B cell (primary cell): ENCODE measurements at regions not wholly inside any gene's neighbourhood (a gene's known extent, or its start where the extent isn't known, plus 50 kb on each side); places are given as distances from the start of the nearest gene placed in this dataset.

Experiments
- ATAC-seq: fragments of 200-7000 bp; cut with Tn5 transposase; one replicate; pipeline ENCODE4 v1.10.0; 2021; ENCODE audit warnings: low read depth, mild to moderate bottlenecking, moderate number of reproducible peaks, moderate library complexity
- CTCF ChIA-PET: fragments of 350-600 bp; sonication (Branson Sonifier 250); formaldehyde crosslinking; loops from one replicate; lab custom pipeline; 2021; ENCODE audit warnings: antibody characterized with exemption, inconsistent platforms; lab: Charles Lee
- POLR2A ChIA-PET: fragments of 350-600 bp; sonication (Branson Sonifier 250); formaldehyde crosslinking; loops from one replicate; lab custom pipeline; 2021; ENCODE audit warnings: antibody characterized with exemption; lab: Charles Lee
- DNase-seq: peaks from one replicate; pipeline ENCODE4 v3.0.0; 2013
- H2AFZ ChIP-seq: 2 replicates; pipeline ENCODE4 v1.6.1; 2012; ENCODE audit warnings: mild to moderate bottlenecking, low read depth, low read length; ENCODE audit not compliant: insufficient read depth, poor library complexity, severe bottlenecking
- H3K27ac ChIP-seq, 2 donors: 1 replicate in 1 of 2; 2 replicates in 1 of 2; pipeline ENCODE4 v1.5.1; 2012 to 2013; ENCODE audit warnings: low read length in 2 of 2, mild to moderate bottlenecking in 2 of 2, moderate library complexity in 1 of 2
- H3K27me3 ChIP-seq, 4 experiments: fragments of 200-600 bp in 1 of 4; sonication (generic) in 1 of 4; replicated peaks in 1 of 4; 1 replicate in 2 of 4; 2 replicates in 2 of 4; pipeline versions ENCODE4 v1.6.1 to v1.7.0; 2013 to 2016; ENCODE audit warnings: low read length in 3 of 4, mild to moderate bottlenecking in 2 of 4, mixed read lengths in 1 of 4, moderate library complexity in 1 of 4; ENCODE audit not compliant: insufficient read depth in 4 of 4, control insufficient read depth in 3 of 4; ENCODE audit errors: control extremely low read depth in 1 of 4
- H3K36me3 ChIP-seq, 2 experiments: replicated peaks in 1 of 2; 1 replicate in 1 of 2; 2 replicates in 1 of 2; pipeline versions ENCODE4 v1.6.1 to v1.7.1; 2013; ENCODE audit warnings: low read length in 1 of 2; ENCODE audit not compliant: insufficient read depth in 2 of 2, control insufficient read depth in 1 of 2; ENCODE audit errors: control extremely low read depth in 1 of 2, extremely low read depth in 1 of 2
- H3K4me1 ChIP-seq, 2 donors: fragments of 200-600 bp in 1 of 2; sonication (generic) in 1 of 2; 1 replicate in 1 of 2; 2 replicates in 1 of 2; pipeline versions ENCODE4 v1.5.1 to v1.6.1; 2013 to 2017; ENCODE audit warnings: low read length in 2 of 2; ENCODE audit not compliant: control insufficient read depth in 2 of 2, insufficient read depth in 2 of 2
- H3K4me2 ChIP-seq: replicated peaks from 2 replicates; pipeline ENCODE3; 2012; ENCODE audit warnings: mild to moderate bottlenecking, low read depth, low read length; ENCODE audit not compliant: poor library complexity, severe bottlenecking
- H3K4me3 ChIP-seq, 5 experiments: fragments of 200-600 bp in 1 of 5; sonication (generic) in 1 of 5; 1 replicate in 3 of 5; 2 replicates in 2 of 5; pipeline versions ENCODE4 v1.5.1 to v1.7.0; 2011 to 2016; ENCODE audit warnings: low read length in 4 of 5, mild to moderate bottlenecking in 4 of 5, low read depth in 2 of 5, control low read depth in 1 of 5, moderate library complexity in 1 of 5; ENCODE audit not compliant: insufficient read depth in 1 of 5; ENCODE audit errors: control extremely low read depth in 1 of 5, extremely low read depth in 1 of 5
- H3K79me2 ChIP-seq: fragments of 200-600 bp; sonication (generic); one replicate; pipeline ENCODE4 v1.6.0; 2016; ENCODE audit warnings: low read length; ENCODE audit not compliant: control insufficient read depth, insufficient read depth
- H3K9ac ChIP-seq: fragments of 200-600 bp; sonication (generic); 2 replicates; pipeline ENCODE4 v1.6.1; 2017; ENCODE audit warnings: mild to moderate bottlenecking, low read length, moderate library complexity
- H3K9me3 ChIP-seq, 3 donors: one replicate each; pipeline versions ENCODE4 v1.6.1 to v1.7.1; 2013; ENCODE audit warnings: low read length in 2 of 3; ENCODE audit not compliant: control insufficient read depth in 2 of 3, insufficient read depth in 1 of 3; ENCODE audit errors: control extremely low read depth in 1 of 3
- H4K20me1 ChIP-seq: 2 replicates; pipeline ENCODE4 v1.6.0; 2012; ENCODE audit warnings: mild to moderate bottlenecking, low read length; ENCODE audit not compliant: insufficient read depth, control insufficient read depth, poor library complexity, severe bottlenecking
- H3K27ac Mint-ChIP-seq: one replicate; pipeline ENCODE4 v1.8.0; 2021; ENCODE audit warnings: mixed read lengths
- H3K27me3 Mint-ChIP-seq: one replicate; pipeline ENCODE4 v1.8.0; 2021; ENCODE audit warnings: mixed read lengths
- H3K4me1 Mint-ChIP-seq: one replicate; pipeline ENCODE4 v1.8.0; 2021; ENCODE audit warnings: mixed read lengths
- H3K4me3 Mint-ChIP-seq: one replicate; pipeline ENCODE4 v1.8.0; 2021; ENCODE audit warnings: mixed read lengths
- H3K9me3 Mint-ChIP-seq: one replicate; pipeline ENCODE4 v1.8.0; 2022; ENCODE audit warnings: mixed read lengths; ENCODE audit not compliant: insufficient read depth
- CTCF ChIP-seq: fragments of 200-600 bp; IDR thresholded peaks from one replicate; pipeline ENCODE4 v1.8.0; 2022; ENCODE audit warnings: antibody characterized with exemption, mild to moderate bottlenecking
- EZH2 ChIP-seq: IDR thresholded peaks from 2 replicates; pipeline ENCODE4 v1.6.1; 2012; ENCODE audit warnings: borderline replicate concordance, low read depth, mild to moderate bottlenecking, moderate library complexity, low read length; ENCODE audit not compliant: insufficient read depth, poor library complexity, severe bottlenecking
- WGBS: methylation state at CpG from one replicate; pipeline ENCODE4 v1.1.5; 2013; ENCODE audit warnings: missing lambda C conversion rate; ENCODE audit not compliant: insufficient coverage; 5-methylcytosine and 5-hydroxymethylcytosine counted together
- intact Hi-C: fragments of 100-400 bp; cut with micrococcal nuclease; formaldehyde crosslinking; loops from one replicate; pipeline ENCODE4 v1.10.0; 2022

GRCh38 chr6:84556541-84557335 lies 207.7 kb downstream of the TBX18 start:
- Mint-ChIP-seq H3K27ac (no peak overlapping the region), H3K9me3 (no peaks in the 10 kb centered on the region), H3K4me1 (no peaks in the 10 kb centered on the region), H3K4me3 (no peak overlapping the region), H3K27me3 (no peaks in the 10 kb centered on the region)
- H3K9me3 ChIP-seq = peaks cover 0 to 8% (median 0%) of the 10 kb centered on the region in 3 donors
- no peaks in the 10 kb centered on the region for H3K36me3 ChIP-seq
- no peak overlapping the region for H3K4me3 ChIP-seq
- H3K9ac ChIP-seq = no peak overlapping the region
- ChIA-PET POLR2A (no interaction called here), CTCF (no interaction called here)
- 0% methylated on average over 1 of the region's 4 CpGs for WGBS
- no peak for ATAC-seq
- intact Hi-C loops = no loop called here
- H4K20me1 ChIP-seq = no peaks in the 10 kb centered on the region
- DNase-seq = no peak
- H3K27me3 ChIP-seq = no peaks in the 10 kb centered on the region
- no peaks in the 10 kb centered on the region for H3K4me1 ChIP-seq
- no peak overlapping the region for H2AFZ ChIP-seq
- H3K79me2 ChIP-seq = no peaks in the 10 kb centered on the region
- no peak overlapping the region for H3K27ac ChIP-seq
- no peak overlapping the region for H3K4me2 ChIP-seq
- no peak for TF ChIP-seq CTCF
- TF ChIP-seq EZH2 = no peak

- no peaks in the 10 kb centered on the region for H3K9me3 Mint-ChIP-seq
- H3K36me3 ChIP-seq = no peaks in the 10 kb centered on the region
- H3K4me3 Mint-ChIP-seq = no peak overlapping the region
- intact Hi-C loops = no loop called here
- DNase-seq = no peak
- H2AFZ ChIP-seq = no peak overlapping the region
- H3K27ac Mint-ChIP-seq = no peak overlapping the region
- H3K9me3 ChIP-seq = peaks cover 0 to 7% (median 0%) of the 10 kb centered on the region in 3 donors
- H3K4me3 ChIP-seq = no peak overlapping the region
- H3K27me3 ChIP-seq = no peaks in the 10 kb centered on the region
- 92% methylated on average over 4 of the region's 4 CpGs for whole genome bisulfite sequencing
- no peak for ATAC-seq
- no peak overlapping the region for H3K4me2 ChIP-seq
- TF ChIP-seq CTCF (no peak), EZH2 (no peak)
- H3K79me2 ChIP-seq = no peaks in the 10 kb centered on the region
- POLR2A ChIA-PET = no interaction called here
- H3K4me1 ChIP-seq = no peaks in the 10 kb centered on the region
- CTCF ChIA-PET = no interaction called here
- no peak overlapping the region for H3K27ac ChIP-seq
- no peaks in the 10 kb centered on the region for H3K4me1 Mint-ChIP-seq
- no peak overlapping the region for H3K9ac ChIP-seq
- no peaks in the 10 kb centered on the region for H3K27me3 Mint-ChIP-seq
- no peaks in the 10 kb centered on the region for H4K20me1 ChIP-seq
These were observed 209.7 kb downstream of the TBX18 start for GRCh38 chr6:84554706-84555105.
